Right atrium auricular region (tissue), 2 donors: ENCODE measurements at regions not wholly inside any gene's neighbourhood (a gene's known extent, or its start where the extent isn't known, plus 50 kb on each side); places are given as distances from the start of the nearest gene placed in this dataset.

ENCODE experiments used
- DNase-seq: peaks from one replicate; pipeline ENCODE4 v3.0.0-alpha.2; 2019; ENCODE audit warnings: low spot score
- H3K27ac ChIP-seq, 2 donors: fragments of 200-600 bp; sonication (generic); 1 replicate in 1 of 2; 2 replicates in 1 of 2; pipeline ENCODE4 v1.5.1; 2016 to 2019
- H3K27me3 ChIP-seq, 2 donors: fragments of 200-600 bp; sonication (generic); one replicate each; pipeline versions ENCODE4 v1.5.1 to v1.6.0; 2017 to 2019
- H3K36me3 ChIP-seq: fragments of 200-600 bp; sonication (generic); one replicate; pipeline ENCODE4 v1.5.1; 2016
- H3K4me1 ChIP-seq, 2 donors: fragments of 200-600 bp; sonication (generic); one replicate each; pipeline versions ENCODE4 v1.5.1 to v1.6.0; 2017 to 2019
- H3K4me3 ChIP-seq, 2 donors: fragments of 200-600 bp; sonication (generic); 1 replicate in 1 of 2; 2 replicates in 1 of 2; pipeline ENCODE4 v1.5.1; 2017 to 2019; ENCODE audit warnings: mild to moderate bottlenecking in 1 of 2, moderate library complexity in 1 of 2
- H3K9me3 ChIP-seq, 2 donors: fragments of 200-600 bp; sonication (generic); one replicate each; pipeline ENCODE4 v1.5.1; 2019
- CTCF ChIP-seq, 2 donors: fragments of 200-600 bp; sonication (generic); IDR thresholded peaks; one replicate each; pipeline ENCODE4 v1.5.1; 2019; ENCODE audit warnings: antibody characterized with exemption in 2 of 2

GRCh38 chr12:89085421-89085820, 266.9 kb downstream of the DUSP6 start:
- no peak for DNase-seq
- no peak overlapping the region for H3K27ac ChIP-seq
- no peak for TF ChIP-seq CTCF (IDR thresholded peaks at IDR 0.05)
- no peaks in the 10 kb centered on the region for H3K9me3 ChIP-seq
- H3K4me3 ChIP-seq = no peak overlapping the region
- no peaks in the 10 kb centered on the region for H3K27me3 ChIP-seq
- H3K36me3 ChIP-seq = no peaks in the 10 kb centered on the region
- peaks cover 0 to 14% of the 10 kb centered on the region in 2 donors for H3K4me1 ChIP-seq

GRCh38 chr12:89084751-89085150, 267.6 kb downstream of the DUSP6 start:
- no peaks in the 10 kb centered on the region for H3K36me3 ChIP-seq
- no peak for TF ChIP-seq CTCF (IDR thresholded peaks at IDR 0.05)
- H3K27me3 ChIP-seq = no peaks in the 10 kb centered on the region
- no peaks in the 10 kb centered on the region for H3K9me3 ChIP-seq
- peaks cover 0 to 14% of the 10 kb centered on the region in 2 donors for H3K4me1 ChIP-seq
- H3K4me3 ChIP-seq = no peak overlapping the region
- no peak for DNase-seq
- H3K27ac ChIP-seq = no peak overlapping the region

- H3K4me1 ChIP-seq = peaks cover 0 to 14% of the 10 kb centered on the region in 2 donors
- no peak for DNase-seq
- H3K9me3 ChIP-seq = no peaks in the 10 kb centered on the region
- H3K27me3 ChIP-seq = no peaks in the 10 kb centered on the region
- H3K4me3 ChIP-seq = no peak overlapping the region
- no peaks in the 10 kb centered on the region for H3K36me3 ChIP-seq
- TF ChIP-seq CTCF (IDR thresholded peaks at IDR 0.05) = no peak
- H3K27ac ChIP-seq = no peak overlapping the region
Observed at GRCh38 chr12:89083491-89083890, 268.8 kb downstream of the DUSP6 start.

GRCh38 chr12:89082370-89082753, 269.9 kb downstream of the DUSP6 start:
- H3K9me3 ChIP-seq = no peaks in the 10 kb centered on the region
- no peaks in the 10 kb centered on the region for H3K36me3 ChIP-seq
- no peak overlapping the region for H3K27ac ChIP-seq
- no peaks in the 10 kb centered on the region for H3K27me3 ChIP-seq
- no peak for TF ChIP-seq CTCF (IDR thresholded peaks at IDR 0.05)
- DNase-seq = no peak
- H3K4me3 ChIP-seq = no peak overlapping the region
- peaks cover 0 to 14% of the 10 kb centered on the region in 2 donors for H3K4me1 ChIP-seq

- Histone ChIP-seq H3K9me3 (no peaks in the 10 kb centered on the region), H3K27me3 (no peaks in the 10 kb centered on the region), H3K4me3 (no peak overlapping the region), H3K36me3 (no peaks in the 10 kb centered on the region), H3K27ac (no peak overlapping the region), H3K4me1 (peaks cover 0 to 14% of the 10 kb centered on the region in 2 donors)
- DNase-seq = no peak
- no peak for TF ChIP-seq CTCF (IDR thresholded peaks at IDR 0.05)
Observed at GRCh38 chr12:89081719-89082369, 270.5 kb downstream of the DUSP6 start.
